Activated CD8-positive, alpha-beta memory T cell treated with anti-CD3 and anti-CD28 coated beads, Interleukin-2, amount 50 U/mL, for 48 hours (primary cell): ENCODE measurements at regions not wholly inside any gene's neighbourhood (a gene's known extent, or its start where the extent isn't known, plus 50 kb on each side); places are given as distances from the start of the nearest gene placed in this dataset.

Source experiments
- DNase-seq: peaks from one replicate; pipeline ENCODE4 v3.0.0-alpha.2; 2020

GRCh38 chr10:78578929-78579328 lies 489.8 kb upstream of the ZMIZ1 start:
- peak; percentile 75 for DNase-seq

GRCh38 chr10:78579576-78579975 lies 489.2 kb upstream of the ZMIZ1 start:
- no peak for DNase-seq

GRCh38 chr10:78579995-78580394 lies 488.8 kb upstream of the ZMIZ1 start:
- DNase-seq = no peak

- no peak for DNase-seq
These were observed 487.6 kb upstream of the ZMIZ1 start for GRCh38 chr10:78581133-78581694.

GRCh38 chr10:78582540-78582939 lies 486.2 kb upstream of the ZMIZ1 start:
- no peak for DNase-seq

- DNase-seq = peak; percentile 34
These were observed 484.5 kb upstream of the ZMIZ1 start for GRCh38 chr10:78584266-78584665.

GRCh38 chr10:78584681-78585080 lies 484.1 kb upstream of the ZMIZ1 start:
- DNase-seq = no peak

- no peak for DNase-seq
These were observed 482.8 kb upstream of the ZMIZ1 start for GRCh38 chr10:78585952-78586351.

- no peak for DNase-seq
These were observed 480.5 kb upstream of the ZMIZ1 start for GRCh38 chr10:78588194-78588811.

- DNase-seq = no peak
These were observed 479.1 kb upstream of the ZMIZ1 start for GRCh38 chr10:78589687-78590086.

GRCh38 chr10:78591066-78591465 lies 477.7 kb upstream of the ZMIZ1 start:
- no peak for DNase-seq

- no peak for DNase-seq
These were observed 474.1 kb upstream of the ZMIZ1 start for GRCh38 chr10:78594559-78595268.

- no peak for DNase-seq
These were observed 473.5 kb upstream of the ZMIZ1 start for GRCh38 chr10:78595269-78595619.

GRCh38 chr10:78596556-78596955 lies 472.2 kb upstream of the ZMIZ1 start:
- DNase-seq = no peak

GRCh38 chr10:78597796-78598555 lies 470.8 kb upstream of the ZMIZ1 start:
- no peak for DNase-seq

- no peak for DNase-seq
These were observed 469.5 kb upstream of the ZMIZ1 start for GRCh38 chr10:78599122-78599853.

- DNase-seq = no peak
These were observed 468.6 kb upstream of the ZMIZ1 start for GRCh38 chr10:78600121-78600665.

GRCh38 chr10:78600740-78601139 lies 468.0 kb upstream of the ZMIZ1 start:
- no peak for DNase-seq

- peak; percentile 63 for DNase-seq
These were observed 466.4 kb upstream of the ZMIZ1 start for GRCh38 chr10:78602201-78602932.

GRCh38 chr10:78604286-78604685 lies 464.5 kb upstream of the ZMIZ1 start:
- DNase-seq = no peak

- no peak for DNase-seq
These were observed 464.0 kb upstream of the ZMIZ1 start for GRCh38 chr10:78604721-78605120.

GRCh38 chr10:78605800-78606350 lies 462.9 kb upstream of the ZMIZ1 start:
- DNase-seq = no peak
